Stimulated activated CD4-positive, alpha-beta T cell treated with anti-CD3 and anti-CD28 coated beads, TNF-alpha, amount 100 ng/mL, for 48 hours (primary cell): ENCODE measurements at regions not wholly inside any gene's neighbourhood (a gene's known extent, or its start where the extent isn't known, plus 50 kb on each side); places are given as distances from the start of the nearest gene placed in this dataset.
A peak's percentile ranks its signal among the peaks of the same experiment; 100 is the strongest.
"Not testable (repeated sequence)": the region's sequence is repeated elsewhere in the genome, so short reads cannot be mapped to it uniquely, and the experiment has no call there.

Source experiments
- DNase-seq, 3 donors: peaks; one replicate each; pipeline ENCODE4 v3.0.0-alpha.2; 2020; ENCODE audit warnings: low read depth in 3 of 3

GRCh38 chr11:15300341-15300740, 185.6 kb downstream of the INSC start:
- DNase-seq: no peak

GRCh38 chr11:15307619-15308024, 192.9 kb downstream of the INSC start:
- DNase-seq: no peak

GRCh38 chr11:15308840-15309239, 194.1 kb downstream of the INSC start:
- no peak for DNase-seq

- no peak for DNase-seq
Measured at GRCh38 chr11:15309296-15309695, 194.6 kb downstream of the INSC start.

GRCh38 chr11:15313862-15314261, 199.1 kb downstream of the INSC start:
- no peak for DNase-seq

- DNase-seq: no peak
Measured at GRCh38 chr11:15318814-15319213, 204.1 kb downstream of the INSC start.

- no peak for DNase-seq
Measured at GRCh38 chr11:15326520-15326919, 211.8 kb downstream of the INSC start.

GRCh38 chr11:15327786-15328231, 213.1 kb downstream of the INSC start:
- peak in 2 of 3 donors; percentile 1 for DNase-seq

- no peak for DNase-seq
Measured at GRCh38 chr11:15333407-15333806, 218.7 kb downstream of the INSC start.

- no peak for DNase-seq
Measured at GRCh38 chr11:15334766-15335165, 220.0 kb downstream of the INSC start.

- no peak for DNase-seq
Measured at GRCh38 chr11:15336021-15336420, 221.3 kb downstream of the INSC start.

GRCh38 chr11:15339302-15339701, 224.6 kb downstream of the INSC start:
- no peak for DNase-seq

GRCh38 chr11:15341587-15341986, 226.9 kb downstream of the INSC start:
- DNase-seq: no peak

- DNase-seq: no peak
Measured at GRCh38 chr11:15342163-15342562, 227.4 kb downstream of the INSC start.

- DNase-seq: no peak
Measured at GRCh38 chr11:15346907-15347306, 232.2 kb downstream of the INSC start.

- no peak for DNase-seq
Measured at GRCh38 chr11:15347969-15348734, 233.4 kb downstream of the INSC start.

- no peak for DNase-seq
Measured at GRCh38 chr11:15349413-15349812, 234.7 kb downstream of the INSC start.

GRCh38 chr11:15361316-15361715, 246.6 kb downstream of the INSC start:
- DNase-seq: no peak

- DNase-seq: not testable (repeated sequence)
Measured at GRCh38 chr11:15365286-15365685, 250.6 kb downstream of the INSC start.

- no peak for DNase-seq
Measured at GRCh38 chr11:15367695-15368094, 253.0 kb downstream of the INSC start.

- no peak for DNase-seq
Measured at GRCh38 chr11:15370495-15371147, 255.9 kb downstream of the INSC start.

- DNase-seq: no peak
Measured at GRCh38 chr11:15371533-15371932, 256.8 kb downstream of the INSC start.

GRCh38 chr11:15374418-15374817, 259.7 kb downstream of the INSC start:
- no peak for DNase-seq
